DND-41 (cell line): ENCODE measurements at regions not wholly inside any gene's neighbourhood (a gene's known extent, or its start where the extent isn't known, plus 50 kb on each side); places are given as distances from the start of the nearest gene placed in this dataset.
"Not testable (repeated sequence)": the region's sequence is repeated elsewhere in the genome, so short reads cannot be mapped to it uniquely, and the experiment has no call there.

Source experiments
- ATAC-seq: fragments of 200-7000 bp; cut with Tn5 transposase; 3 replicates; pipeline ENCODE4 v1.9.1; 2021; ENCODE audit warnings: low read depth; ENCODE audit not compliant: insufficient read depth
- DNase-seq: peaks from one replicate; pipeline ENCODE4 v3.0.0-alpha.2; 2020
- H2AFZ ChIP-seq: 2 replicates; pipeline ENCODE4 v1.6.0; 2012; ENCODE audit warnings: low read depth, low read length
- H3K27ac ChIP-seq: 2 replicates; pipeline ENCODE4 v1.5.1; 2012; ENCODE audit warnings: low read length, inconsistent platforms
- H3K27me3 ChIP-seq: fragments of 200-600 bp; sonication (generic); 2 replicates; pipeline ENCODE4 v1.6.0; 2012; ENCODE audit warnings: low read length, mild to moderate bottlenecking, inconsistent platforms; ENCODE audit not compliant: insufficient read depth, poor library complexity
- H3K36me3 ChIP-seq: 2 replicates; pipeline ENCODE4 v1.5.1; 2012; ENCODE audit warnings: low read length, inconsistent platforms; ENCODE audit not compliant: insufficient read depth
- H3K4me1 ChIP-seq: 2 replicates; pipeline ENCODE4 v1.5.1; 2012; ENCODE audit warnings: mild to moderate bottlenecking, low read length; ENCODE audit not compliant: insufficient read depth
- H3K4me2 ChIP-seq: 2 replicates; pipeline ENCODE4 v1.6.0; 2012; ENCODE audit warnings: mild to moderate bottlenecking, moderate library complexity, low read length, inconsistent platforms; ENCODE audit not compliant: insufficient read depth
- H3K4me3 ChIP-seq, 2 experiments: fragments of 200-600 bp in 1 of 2; shearing (Covaris generic) in 1 of 2; 2 replicates each; pipeline ENCODE4 v1.5.1; 2012 to 2016; ENCODE audit warnings: inconsistent platforms in 2 of 2, low read length in 2 of 2, mild to moderate bottlenecking in 2 of 2, low read depth in 1 of 2, moderate library complexity in 1 of 2
- H3K79me2 ChIP-seq: 2 replicates; pipeline ENCODE4 v1.6.0; 2012; ENCODE audit warnings: low read length, inconsistent platforms; ENCODE audit not compliant: insufficient read depth
- H3K9ac ChIP-seq: 2 replicates; pipeline ENCODE4 v1.6.0; 2012; ENCODE audit warnings: low read depth, mild to moderate bottlenecking, inconsistent platforms, low read length, moderate library complexity
- H3K9me3 ChIP-seq: 2 replicates; pipeline ENCODE4 v1.5.1; 2012; ENCODE audit warnings: low read length, moderate library complexity, mild to moderate bottlenecking, inconsistent platforms; ENCODE audit not compliant: insufficient read depth, severe bottlenecking
- H4K20me1 ChIP-seq: 2 replicates; pipeline ENCODE4 v1.6.0; 2012; ENCODE audit warnings: low read length; ENCODE audit not compliant: insufficient read depth
- EZH2 ChIP-seq: IDR thresholded peaks from 3 replicates; pipeline ENCODE4 v1.6.1; 2012; ENCODE audit warnings: borderline replicate concordance, low read depth, mild to moderate bottlenecking, moderate library complexity, low read length, inconsistent platforms; ENCODE audit not compliant: severe bottlenecking

DNA sequence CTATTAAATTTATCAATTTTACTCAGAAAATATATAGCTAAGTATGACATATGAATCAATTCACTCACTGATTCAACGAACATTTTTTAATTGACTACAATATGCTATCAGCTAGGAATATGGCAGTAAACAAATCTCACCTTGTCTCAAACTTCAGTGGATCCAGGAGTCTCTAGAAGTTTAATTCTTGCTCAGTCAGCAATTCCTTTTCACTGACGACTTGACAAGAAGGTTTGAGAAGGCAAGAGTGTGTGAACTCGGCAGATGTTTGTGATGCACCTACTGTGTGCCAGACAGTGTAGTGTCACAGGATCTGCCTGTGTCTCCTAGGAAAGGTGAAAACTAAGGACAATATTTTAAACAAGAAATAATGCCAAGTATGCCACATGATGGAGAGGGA, 4175.7 kb upstream of the OR11H1 start:
- H3K9me3 ChIP-seq, H2AFZ ChIP-seq, H3K9ac ChIP-seq, H3K4me2 ChIP-seq, H3K36me3 ChIP-seq, H3K27ac ChIP-seq, H3K27me3 ChIP-seq, DNase-seq, H4K20me1 ChIP-seq, ATAC-seq, H3K4me3 ChIP-seq, H3K79me2 ChIP-seq, H3K4me1 ChIP-seq: not testable (repeated sequence)

DNA sequence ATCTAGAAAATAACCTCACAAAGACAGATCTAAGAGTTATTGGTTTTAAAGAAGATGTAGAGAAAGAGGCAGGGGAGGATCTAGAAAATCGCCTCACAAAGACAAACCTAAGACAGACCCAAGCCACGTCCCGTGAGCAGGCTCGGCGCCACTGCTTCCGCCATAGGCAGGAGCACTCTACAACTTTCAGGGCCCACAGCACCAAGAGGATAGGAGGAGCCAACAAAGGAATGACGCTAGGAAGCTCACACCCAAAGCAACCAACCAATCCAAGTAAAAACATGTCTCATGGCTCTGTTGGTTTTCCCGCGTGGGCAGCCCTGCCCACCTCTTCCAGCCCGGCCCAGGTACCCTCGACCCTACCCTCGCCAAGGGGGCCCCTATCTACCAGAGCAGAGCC, 4167.4 kb upstream of the OR11H1 start:
- Histone ChIP-seq H3K27me3 (no peaks in the 10 kb centered on the region), H4K20me1 (no peaks in the 10 kb centered on the region), H3K9ac (no peak overlapping the region), H2AFZ (no peak overlapping the region), H3K4me3 (no peak overlapping the region), H3K4me1 (no peaks in the 10 kb centered on the region), H3K79me2 (no peaks in the 10 kb centered on the region), H3K36me3 (no peaks in the 10 kb centered on the region), H3K27ac (no peak overlapping the region), H3K4me2 (no peak overlapping the region), H3K9me3 (peaks cover 4% of the 10 kb centered on the region)
- TF ChIP-seq EZH2: no peak
- ATAC-seq (no peak), DNase-seq (no peak)

DNA sequence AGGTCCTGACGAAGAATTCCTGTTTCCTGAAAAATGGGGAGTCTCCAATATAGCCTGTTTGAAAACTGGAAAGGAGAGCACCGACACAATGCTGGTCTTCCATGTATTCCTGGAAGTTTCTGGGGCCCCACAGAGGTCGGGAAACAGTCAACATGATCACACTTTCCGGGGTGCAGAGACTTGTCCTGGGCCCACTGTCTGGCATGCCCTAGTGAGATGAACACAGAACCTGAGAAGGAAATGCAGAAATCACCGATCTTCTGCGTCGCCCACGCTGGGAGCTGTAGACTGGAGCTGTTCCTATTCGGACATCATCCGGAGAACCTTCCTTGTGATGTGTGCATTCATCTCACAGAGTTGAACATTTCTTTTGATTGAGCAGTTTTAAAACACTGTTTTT, 4166.5 kb upstream of the OR11H1 start:
- not testable (repeated sequence) for H3K27ac ChIP-seq, H2AFZ ChIP-seq, H3K36me3 ChIP-seq, H3K9ac ChIP-seq, H3K4me2 ChIP-seq, ATAC-seq, DNase-seq, H3K9me3 ChIP-seq, H3K4me3 ChIP-seq, H3K27me3 ChIP-seq, H3K4me1 ChIP-seq, H3K79me2 ChIP-seq, H4K20me1 ChIP-seq

DNA sequence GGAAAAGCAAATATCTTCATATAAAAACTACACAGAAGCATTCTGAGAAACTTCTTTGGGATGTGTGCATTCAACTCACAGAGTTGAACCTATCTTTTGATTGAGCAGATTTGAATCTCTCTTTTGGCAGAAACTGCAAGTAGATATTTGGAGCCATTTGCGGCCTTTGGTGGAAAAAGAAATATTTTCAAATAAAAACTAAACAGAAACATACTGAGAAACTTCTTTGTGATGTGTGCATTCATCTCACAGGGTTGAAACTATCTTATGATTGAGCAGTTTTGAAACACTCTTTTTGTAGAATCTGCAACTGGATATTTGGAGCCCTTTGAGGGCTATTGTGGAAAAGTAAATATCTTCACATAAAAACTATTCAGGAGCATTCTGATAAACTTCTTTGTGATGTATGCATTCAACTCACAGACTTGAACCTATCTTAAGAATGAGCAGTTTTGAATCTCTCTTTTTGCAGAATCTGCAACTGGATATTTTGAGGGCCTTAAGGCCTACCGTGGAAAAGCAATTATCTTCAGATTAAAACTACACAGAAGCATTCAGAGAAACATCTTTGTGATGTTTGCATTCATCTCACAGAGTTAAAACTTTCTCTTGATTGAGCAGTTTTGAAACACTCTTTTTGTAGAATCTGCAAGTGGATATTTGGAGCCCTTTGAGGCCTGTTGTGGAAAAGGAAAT, 4158.2 kb upstream of the OR11H1 start:
- not testable (repeated sequence) for H3K9me3 ChIP-seq, H3K36me3 ChIP-seq, H2AFZ ChIP-seq, H3K79me2 ChIP-seq, H3K4me1 ChIP-seq, H3K27me3 ChIP-seq, H3K4me2 ChIP-seq, DNase-seq, ATAC-seq, H3K4me3 ChIP-seq, H4K20me1 ChIP-seq, H3K9ac ChIP-seq, H3K27ac ChIP-seq

DNA sequence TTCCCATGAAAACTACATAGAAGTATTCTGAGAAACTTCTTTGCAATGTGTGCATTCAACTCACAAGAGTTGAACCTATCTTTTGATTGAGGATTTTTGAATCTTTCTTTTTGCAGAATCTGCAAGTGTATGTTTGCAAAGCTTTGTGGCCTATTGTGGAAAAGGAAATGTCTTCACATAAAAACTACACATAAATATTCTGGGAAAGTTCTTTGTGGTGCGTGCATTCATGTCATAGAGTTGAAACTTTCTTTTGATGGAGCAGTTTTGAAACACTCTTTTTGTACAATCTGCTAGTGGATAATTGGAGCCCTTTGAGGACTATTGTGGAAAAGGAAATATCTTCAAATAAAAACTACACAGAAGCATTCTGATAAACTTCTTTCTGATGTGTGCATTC, 4157.7 kb upstream of the OR11H1 start:
- not testable (repeated sequence) for H3K4me2 ChIP-seq, H2AFZ ChIP-seq, H3K9me3 ChIP-seq, H3K36me3 ChIP-seq, H3K4me3 ChIP-seq, H3K9ac ChIP-seq, H3K27me3 ChIP-seq, H3K4me1 ChIP-seq, H3K27ac ChIP-seq, DNase-seq, H3K79me2 ChIP-seq, H4K20me1 ChIP-seq
- ATAC-seq: 0 out of 3 replicates have a peak, but pooled peaks have one; percentile 12
